ENCODE measurements at regions not wholly inside any gene's neighbourhood (a gene's known extent, or its start where the extent isn't known, plus 50 kb on each side); places are given as distances from the start of the nearest gene placed in this dataset.
"Not testable (repeated sequence)": the region's sequence is repeated elsewhere in the genome, so short reads cannot be mapped to it uniquely, and the experiment has no call there.

GRCh38 chr3:23706111-23706510 lies 99.6 kb upstream of the UBE2E1 start:
- DNase-seq (ENCODE audit: low read depth) = no peak

- no peak for DNase-seq (ENCODE audit: low read depth)
Observed at GRCh38 chr3:23709987-23710386, 95.8 kb upstream of the UBE2E1 start.

- DNase-seq (ENCODE audit: low read depth) = peak; percentile 63
Observed at GRCh38 chr3:23710555-23710954, 95.2 kb upstream of the UBE2E1 start.

GRCh38 chr3:23711916-23712494 lies 93.8 kb upstream of the UBE2E1 start:
- DNase-seq (ENCODE audit: low read depth) = no peak

- DNase-seq (ENCODE audit: low read depth) = peak; percentile 37
Observed at GRCh38 chr3:23712656-23713559, 92.8 kb upstream of the UBE2E1 start.

GRCh38 chr3:23713641-23714040 lies 92.1 kb upstream of the UBE2E1 start:
- no peak for DNase-seq (ENCODE audit: low read depth)

- DNase-seq (ENCODE audit: low read depth) = no peak
Observed at GRCh38 chr3:23720059-23720458, 85.7 kb upstream of the UBE2E1 start.

GRCh38 chr3:23720885-23721284 lies 84.9 kb upstream of the UBE2E1 start:
- DNase-seq (ENCODE audit: low read depth) = no peak

GRCh38 chr3:23723141-23723540 lies 82.6 kb upstream of the UBE2E1 start:
- no peak for DNase-seq (ENCODE audit: low read depth)

- DNase-seq (ENCODE audit: low read depth) = no peak
Observed at GRCh38 chr3:23723930-23724329, 81.8 kb upstream of the UBE2E1 start.

- DNase-seq (ENCODE audit: low read depth) = no peak
Observed at GRCh38 chr3:23726811-23727548, 78.8 kb upstream of the UBE2E1 start.

- DNase-seq (ENCODE audit: low read depth) = no peak
Observed at GRCh38 chr3:23728601-23729117, 77.1 kb upstream of the UBE2E1 start.

- not testable (repeated sequence) for DNase-seq (ENCODE audit: low read depth)
Observed at GRCh38 chr3:23729362-23729761, 76.4 kb upstream of the UBE2E1 start.

GRCh38 chr3:23734481-23734880 lies 71.3 kb upstream of the UBE2E1 start:
- DNase-seq (ENCODE audit: low read depth) = no peak

- DNase-seq (ENCODE audit: low read depth) = no peak
Observed at GRCh38 chr3:23735062-23735461, 70.7 kb upstream of the UBE2E1 start.

- DNase-seq (ENCODE audit: low read depth) = no peak
Observed at GRCh38 chr3:23735535-23736326, 70.0 kb upstream of the UBE2E1 start.

GRCh38 chr3:23738944-23739343 lies 66.8 kb upstream of the UBE2E1 start:
- no peak for DNase-seq (ENCODE audit: low read depth)

- no peak for DNase-seq (ENCODE audit: low read depth)
Observed at GRCh38 chr3:23739536-23739935, 66.2 kb upstream of the UBE2E1 start.

GRCh38 chr3:23740517-23740965 lies 65.2 kb upstream of the UBE2E1 start:
- no peak for DNase-seq (ENCODE audit: low read depth)

- no peak for DNase-seq (ENCODE audit: low read depth)
Observed at GRCh38 chr3:23741036-23741706, 64.6 kb upstream of the UBE2E1 start.

GRCh38 chr3:23743141-23743784 lies 62.5 kb upstream of the UBE2E1 start:
- DNase-seq (ENCODE audit: low read depth) = no peak

All from non-pigmented ciliary epithelial cell (primary cell).